ENCODE measurements at regions not wholly inside any gene's neighbourhood (a gene's known extent, or its start where the extent isn't known, plus 50 kb on each side); places are given as distances from the start of the nearest gene placed in this dataset.

GRCh38 chr2:239762106-239762505 lies 263.0 kb downstream of the NDUFA10 start:
- Histone ChIP-seq H3K27ac (ENCODE audit: poor library complexity, severe bottlenecking) (no peak overlapping the region), H3K4me1 (ENCODE audit: insufficient read depth, poor library complexity, severe bottlenecking) (peaks cover 5% of the 10 kb centered on the region), H3K4me3 (ENCODE audit: severe bottlenecking) (no peak overlapping the region), H3K36me3 (ENCODE audit: low read depth) (no peaks in the 10 kb centered on the region), H3K27me3 (ENCODE audit: insufficient read depth, poor library complexity, severe bottlenecking) (peaks cover 39% of the 10 kb centered on the region), H3K9me3 (ENCODE audit: severe bottlenecking) (no peaks in the 10 kb centered on the region)
- ATAC-seq (ENCODE audit: low read depth) (no peak), DNase-seq (ENCODE audit: low spot score) (peak; percentile 7)
- TF ChIP-seq, protein P1, sequence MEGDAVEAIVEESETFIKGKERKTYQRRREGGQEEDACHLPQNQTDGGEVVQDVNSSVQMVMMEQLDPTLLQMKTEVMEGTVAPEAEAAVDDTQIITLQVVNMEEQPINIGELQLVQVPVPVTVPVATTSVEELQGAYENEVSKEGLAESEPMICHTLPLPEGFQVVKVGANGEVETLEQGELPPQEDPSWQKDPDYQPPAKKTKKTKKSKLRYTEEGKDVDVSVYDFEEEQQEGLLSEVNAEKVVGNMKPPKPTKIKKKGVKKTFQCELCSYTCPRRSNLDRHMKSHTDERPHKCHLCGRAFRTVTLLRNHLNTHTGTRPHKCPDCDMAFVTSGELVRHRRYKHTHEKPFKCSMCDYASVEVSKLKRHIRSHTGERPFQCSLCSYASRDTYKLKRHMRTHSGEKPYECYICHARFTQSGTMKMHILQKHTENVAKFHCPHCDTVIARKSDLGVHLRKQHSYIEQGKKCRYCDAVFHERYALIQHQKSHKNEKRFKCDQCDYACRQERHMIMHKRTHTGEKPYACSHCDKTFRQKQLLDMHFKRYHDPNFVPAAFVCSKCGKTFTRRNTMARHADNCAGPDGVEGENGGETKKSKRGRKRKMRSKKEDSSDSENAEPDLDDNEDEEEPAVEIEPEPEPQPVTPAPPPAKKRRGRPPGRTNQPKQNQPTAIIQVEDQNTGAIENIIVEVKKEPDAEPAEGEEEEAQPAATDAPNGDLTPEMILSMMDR (IDR thresholded peaks at IDR 0.05; ENCODE audit: poor library complexity, severe bottlenecking), result no peak

- no peak overlapping the region for H3K27ac ChIP-seq (ENCODE audit: poor library complexity, severe bottlenecking)
Observed at GRCh38 chr2:239760596-239760995, 264.5 kb downstream of the NDUFA10 start.

DNA sequence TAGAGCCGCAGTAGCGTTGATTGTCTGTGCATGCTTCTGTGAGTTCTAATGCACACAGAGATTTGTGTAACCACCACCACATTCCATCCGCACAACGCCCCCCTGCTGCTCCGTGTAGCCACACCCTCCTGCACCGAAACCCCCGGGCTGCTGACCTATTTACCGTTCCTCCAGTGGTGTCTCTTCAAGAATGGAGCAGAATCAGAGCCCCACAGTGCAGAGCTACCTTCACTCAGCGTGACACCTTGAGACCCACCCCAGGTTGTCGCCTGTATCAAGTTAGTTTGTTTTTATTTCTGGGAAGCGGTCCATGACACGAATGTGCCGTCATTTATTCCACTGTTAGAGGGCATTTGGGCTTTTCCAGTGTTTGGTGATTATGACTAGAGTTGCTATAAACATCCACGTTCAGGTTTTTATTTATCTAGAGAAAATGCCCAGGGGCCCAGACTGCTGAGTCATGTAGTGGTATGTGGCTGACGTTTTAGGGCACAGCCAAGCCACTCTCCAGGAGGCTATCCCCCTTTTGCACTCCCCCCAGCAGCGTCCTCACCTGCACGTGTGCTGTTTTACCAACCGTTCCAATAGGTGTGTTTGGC lies 266.8 kb downstream of the NDUFA10 start:
- ATAC-seq (ENCODE audit: low read depth), result peak; percentile 78
- H3K27me3 ChIP-seq (ENCODE audit: insufficient read depth, poor library complexity, severe bottlenecking), result peaks cover 36% of the 10 kb centered on the region
- H3K36me3 ChIP-seq (ENCODE audit: low read depth), result no peaks in the 10 kb centered on the region
- peaks cover 5% of the 10 kb centered on the region for H3K4me1 ChIP-seq (ENCODE audit: insufficient read depth, poor library complexity, severe bottlenecking)
- H3K4me3 ChIP-seq (ENCODE audit: severe bottlenecking), result no peak overlapping the region
- TF ChIP-seq, protein P1 (IDR thresholded peaks at IDR 0.05; ENCODE audit: poor library complexity, severe bottlenecking), result no peak
- H3K27ac ChIP-seq (ENCODE audit: poor library complexity, severe bottlenecking), result no peak overlapping the region
- H3K9me3 ChIP-seq (ENCODE audit: severe bottlenecking), result no peaks in the 10 kb centered on the region
- DNase-seq (ENCODE audit: low spot score), result no peak

More at GRCh38 chr2:239760596-239760995, 264.5 kb downstream of the NDUFA10 start:
- no peaks in the 10 kb centered on the region for H3K36me3 ChIP-seq (ENCODE audit: low read depth)
- H3K4me1 ChIP-seq (ENCODE audit: insufficient read depth, poor library complexity, severe bottlenecking), result peaks cover 5% of the 10 kb centered on the region
- no peak overlapping the region for H3K4me3 ChIP-seq (ENCODE audit: severe bottlenecking)
- no peaks in the 10 kb centered on the region for H3K9me3 ChIP-seq (ENCODE audit: severe bottlenecking)
- peaks cover 39% of the 10 kb centered on the region for H3K27me3 ChIP-seq (ENCODE audit: insufficient read depth, poor library complexity, severe bottlenecking)
- ATAC-seq (ENCODE audit: low read depth), result no peak
- TF ChIP-seq, protein P1 (IDR thresholded peaks at IDR 0.05; ENCODE audit: poor library complexity, severe bottlenecking), result no peak
- peak; percentile 16 for DNase-seq (ENCODE audit: low spot score)

DNA sequence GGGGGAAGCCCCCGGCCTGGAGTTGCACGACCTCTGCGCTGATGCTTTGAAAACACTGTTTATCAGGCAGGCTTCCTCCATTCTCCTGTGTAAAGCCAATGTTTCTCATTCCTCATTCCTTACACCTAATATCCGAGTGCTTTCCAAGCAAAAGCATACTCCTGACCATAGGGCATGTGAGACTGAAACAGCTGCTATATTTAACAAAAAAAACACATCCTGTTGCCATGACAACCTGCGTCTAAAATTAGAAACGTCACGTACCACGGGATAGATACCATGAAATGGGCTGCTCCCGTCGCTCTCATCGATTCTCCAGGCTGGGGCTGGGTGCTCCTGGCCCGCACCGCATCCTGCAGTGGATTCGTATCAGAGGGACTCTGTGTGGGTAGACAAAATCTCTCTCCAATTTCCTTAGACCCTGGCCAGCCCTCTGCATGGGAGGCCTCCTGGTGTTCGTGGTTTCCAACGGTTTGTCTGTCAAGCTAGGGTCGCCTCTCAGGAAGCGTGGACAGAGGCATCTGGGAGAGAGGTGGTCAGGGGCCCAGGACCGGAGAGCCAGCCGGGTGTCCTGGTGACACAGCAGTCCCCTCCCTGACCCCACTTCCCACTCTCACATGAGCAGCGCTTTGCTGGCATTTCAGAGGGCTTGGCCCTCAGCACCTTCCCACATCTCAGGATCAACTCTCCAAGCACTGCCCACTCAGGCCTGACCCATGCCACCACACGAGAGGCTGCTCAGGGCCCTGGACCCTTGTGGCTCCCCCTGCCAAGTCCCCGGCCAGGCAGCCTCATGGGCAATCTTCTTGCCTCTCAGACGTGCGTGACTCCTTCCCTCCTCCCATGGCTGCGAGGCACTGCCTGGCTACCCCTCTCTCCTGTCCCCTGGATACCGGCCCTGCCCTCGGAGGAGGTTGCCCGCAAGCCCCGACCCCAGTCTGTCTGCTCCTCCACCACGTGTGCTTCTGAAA lies 268.1 kb downstream of the NDUFA10 start:
- DNase-seq (ENCODE audit: low spot score) (no peak), ATAC-seq (ENCODE audit: low read depth) (no peak)
- TF ChIP-seq, protein P1 (IDR thresholded peaks at IDR 0.05; ENCODE audit: poor library complexity, severe bottlenecking), result no peak
- Histone ChIP-seq H3K4me3 (ENCODE audit: severe bottlenecking) (no peak overlapping the region), H3K36me3 (ENCODE audit: low read depth) (no peaks in the 10 kb centered on the region), H3K9me3 (ENCODE audit: severe bottlenecking) (no peaks in the 10 kb centered on the region), H3K27ac (ENCODE audit: poor library complexity, severe bottlenecking) (no peak overlapping the region), H3K27me3 (ENCODE audit: insufficient read depth, poor library complexity, severe bottlenecking) (peaks cover 25% of the 10 kb centered on the region), H3K4me1 (ENCODE audit: insufficient read depth, poor library complexity, severe bottlenecking) (peaks cover 5% of the 10 kb centered on the region)
